ENCODE measurements at regions not wholly inside any gene's neighbourhood (a gene's known extent, or its start where the extent isn't known, plus 50 kb on each side); places are given as distances from the start of the nearest gene placed in this dataset.

- no peak for TF ChIP-seq TBP (IDR thresholded peaks at IDR 0.05; ENCODE audit: low read depth, low read length)
- no peak for TF ChIP-seq ATF3 (IDR thresholded peaks at IDR 0.05; ENCODE audit: insufficient read depth, low read depth, low read length)
Observed at GRCh38 chr5:72623323-72623722, 116.1 kb upstream of the ZNF366 start (continued).

Data from H1 (cell line).